H9 (cell line): ENCODE measurements at regions not wholly inside any gene's neighbourhood (a gene's known extent, or its start where the extent isn't known, plus 50 kb on each side); places are given as distances from the start of the nearest gene placed in this dataset.

ENCODE experiments used
- DNase-seq: peaks from one replicate; pipeline ENCODE4 v3.0.0-alpha.2; 2017
- H2AFZ ChIP-seq: one replicate; pipeline ENCODE4 v1.6.1; 2013; ENCODE audit warnings: mild to moderate bottlenecking, low read length, control low read depth, moderate library complexity
- H2AK5ac ChIP-seq: 2 replicates; pipeline ENCODE4 v1.6.1; 2013; ENCODE audit warnings: low read length, control low read depth, mixed read lengths; ENCODE audit not compliant: insufficient read length
- H2BK120ac ChIP-seq: one replicate; pipeline ENCODE4 v1.6.1; 2013; ENCODE audit warnings: low read depth, mild to moderate bottlenecking, low read length, control low read depth, inconsistent platforms; ENCODE audit not compliant: poor library complexity, severe bottlenecking
- H2BK12ac ChIP-seq: 2 replicates; pipeline ENCODE4 v1.6.1; 2013; ENCODE audit warnings: low read length, control low read depth, mixed read lengths, low read depth; ENCODE audit not compliant: insufficient read length
- H2BK15ac ChIP-seq: 2 replicates; pipeline ENCODE4 v1.6.1; 2013; ENCODE audit warnings: low read depth, low read length, control low read depth
- H2BK20ac ChIP-seq: one replicate; pipeline ENCODE4 v1.6.1; 2013; ENCODE audit warnings: low read depth, mild to moderate bottlenecking, low read length, control low read depth, inconsistent platforms; ENCODE audit not compliant: poor library complexity, severe bottlenecking
- H2BK5ac ChIP-seq: 2 replicates; pipeline ENCODE4 v1.6.1; 2013; ENCODE audit warnings: low read length, control low read depth, mixed read lengths; ENCODE audit not compliant: insufficient read length
- H3K14ac ChIP-seq: 2 replicates; pipeline ENCODE4 v1.6.1; 2013; ENCODE audit warnings: low read length, control low read depth; ENCODE audit not compliant: insufficient read depth
- H3K18ac ChIP-seq: 2 replicates; pipeline ENCODE4 v1.6.1; 2013; ENCODE audit warnings: low read depth, mild to moderate bottlenecking, mixed read lengths, low read length, control low read depth; ENCODE audit not compliant: insufficient read length
- H3K23ac ChIP-seq: 2 replicates; pipeline ENCODE4 v1.6.1; 2013; ENCODE audit warnings: low read length, control low read depth, mixed read lengths, low read depth; ENCODE audit not compliant: insufficient read length
- H3K23me2 ChIP-seq: 2 replicates; pipeline ENCODE4 v1.6.1; 2013; ENCODE audit warnings: low read depth, mild to moderate bottlenecking, mixed read lengths, low read length, control low read depth; ENCODE audit not compliant: insufficient read length, poor library complexity, severe bottlenecking
- H3K27ac ChIP-seq: 2 replicates; pipeline ENCODE4 v1.5.1; 2013; ENCODE audit warnings: low read length, control low read depth, mixed read lengths, low read depth; ENCODE audit not compliant: insufficient read length
- H3K27me3 ChIP-seq: 2 replicates; pipeline ENCODE4 v1.6.1; 2013; ENCODE audit warnings: low read length, control low read depth, inconsistent platforms; ENCODE audit not compliant: insufficient read depth
- H3K4ac ChIP-seq: 2 replicates; pipeline ENCODE4 v1.6.1; 2013; ENCODE audit warnings: low read depth, mild to moderate bottlenecking, control low read depth, inconsistent platforms, low read length, moderate library complexity
- H3K4me1 ChIP-seq: 2 replicates; pipeline ENCODE4 v1.6.1; 2013; ENCODE audit warnings: low read length, control low read depth, inconsistent platforms; ENCODE audit not compliant: insufficient read depth
- H3K4me2 ChIP-seq: 2 replicates; pipeline ENCODE4 v1.6.1; 2013; ENCODE audit warnings: low read length, control low read depth, mixed read lengths; ENCODE audit not compliant: insufficient read length, insufficient read depth
- H3K56ac ChIP-seq: 2 replicates; pipeline ENCODE4 v1.6.1; 2013; ENCODE audit warnings: low read depth, mild to moderate bottlenecking, mixed read lengths, low read length, control low read depth; ENCODE audit not compliant: insufficient read length
- H3K79me1 ChIP-seq: 2 replicates; pipeline ENCODE4 v1.6.1; 2013; ENCODE audit warnings: low read depth, mild to moderate bottlenecking, moderate library complexity, low read length, control low read depth, inconsistent platforms; ENCODE audit not compliant: insufficient read depth, poor library complexity, severe bottlenecking
- H3K79me2 ChIP-seq: 2 replicates; pipeline ENCODE4 v1.6.1; 2013; ENCODE audit warnings: low read length, control low read depth, inconsistent platforms; ENCODE audit not compliant: insufficient read depth
- H3K9ac ChIP-seq: 2 replicates; pipeline ENCODE4 v1.6.1; 2013; ENCODE audit warnings: low read length, control low read depth, mixed read lengths; ENCODE audit not compliant: insufficient read length; ENCODE audit errors: extremely low read depth
- H3K9me3 ChIP-seq: one replicate; pipeline ENCODE4 v1.6.1; 2013; ENCODE audit warnings: low read depth, low read length, inconsistent platforms; ENCODE audit not compliant: control insufficient read depth
- H3T11ph ChIP-seq: one replicate; pipeline ENCODE4 v1.6.1; 2013; ENCODE audit warnings: mild to moderate bottlenecking, low read length, control low read depth, inconsistent platforms
- H4K20me1 ChIP-seq: one replicate; pipeline ENCODE4 v1.6.1; 2013; ENCODE audit not compliant: control insufficient read depth, insufficient read length, insufficient read depth
- H4K5ac ChIP-seq: 2 replicates; pipeline ENCODE4 v1.6.1; 2013; ENCODE audit warnings: low read depth, mild to moderate bottlenecking, mixed read lengths, low read length, control low read depth; ENCODE audit not compliant: insufficient read length
- H4K8ac ChIP-seq: replicated peaks from 2 replicates; pipeline ENCODE4 v1.6.1; 2013; ENCODE audit warnings: low read length, control low read depth, mixed read lengths, low read depth; ENCODE audit not compliant: insufficient read length
- H4K91ac ChIP-seq: 2 replicates; pipeline ENCODE4 v1.6.1; 2013; ENCODE audit warnings: low read depth, mild to moderate bottlenecking, moderate library complexity, mixed read lengths, low read length, control low read depth; ENCODE audit not compliant: insufficient read length
- H3K27ac Mint-ChIP-seq, 3 experiments: 2 replicates in 2 of 3; 3 replicates in 1 of 3; pipeline ENCODE4 v1.8.0; 2020 to 2021; ENCODE audit warnings: mixed read lengths in 3 of 3, mild to moderate bottlenecking in 1 of 3, moderate library complexity in 1 of 3
- H3K27me3 Mint-ChIP-seq: 2 replicates; pipeline ENCODE4 v1.8.0; 2021; ENCODE audit warnings: low read depth, mild to moderate bottlenecking, moderate library complexity, mixed read lengths
- H3K36me3 Mint-ChIP-seq, 3 experiments: 2 replicates in 2 of 3; 3 replicates in 1 of 3; pipeline ENCODE4 v1.8.0; 2020 to 2021; ENCODE audit warnings: low read depth in 3 of 3, mixed read lengths in 3 of 3; ENCODE audit not compliant: insufficient read depth in 1 of 3
- H3K4me1 Mint-ChIP-seq, 2 experiments: 2 replicates each; pipeline ENCODE4 v1.8.0; 2020; ENCODE audit warnings: mixed read lengths in 2 of 2
- H3K4me3 Mint-ChIP-seq, 2 experiments: 2 replicates in 1 of 2; 3 replicates in 1 of 2; pipeline ENCODE4 v1.8.0; 2020 to 2021; ENCODE audit warnings: mild to moderate bottlenecking in 2 of 2, mixed read lengths in 2 of 2, moderate library complexity in 1 of 2
- H3K9me3 Mint-ChIP-seq, 2 experiments: 2 replicates in 1 of 2; 3 replicates in 1 of 2; pipeline ENCODE4 v1.8.0; 2020; ENCODE audit warnings: mild to moderate bottlenecking in 2 of 2, mixed read lengths in 2 of 2, moderate library complexity in 1 of 2
- TF ChIP-seq, protein P1 (sequence below): fragments of 200-600 bp; sonication (generic); conservative IDR thresholded peaks from 3 replicates; pipeline ENCODE4 v1.8.0; 2021; ENCODE audit warnings: antibody characterized with exemption, mild to moderate bottlenecking

DNA sequence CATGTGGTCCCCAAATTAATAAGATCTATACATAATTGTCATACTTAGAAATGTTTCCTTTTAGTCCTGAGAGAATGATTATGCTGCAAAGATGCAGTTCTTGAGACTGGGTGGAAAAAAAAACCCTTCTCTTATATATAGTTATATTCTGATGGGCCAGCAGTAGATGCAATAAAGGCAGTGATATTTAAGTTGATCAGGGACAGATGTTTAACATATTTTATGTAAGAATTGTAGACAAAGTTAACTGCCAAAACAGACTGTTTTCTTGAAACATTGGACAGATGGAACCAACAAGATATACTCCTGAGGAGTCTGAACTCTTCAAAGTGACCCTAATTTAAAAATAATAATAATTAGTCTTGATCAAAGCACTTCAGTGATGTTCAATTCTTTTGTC is 172.0 kb upstream of the LRIG1 start:
- no peak overlapping the region for H2BK15ac ChIP-seq
- H2BK5ac ChIP-seq: no peak overlapping the region
- H3K23me2 ChIP-seq: no peaks in the 10 kb centered on the region
- Mint-ChIP-seq H3K4me3 (no peak overlapping the region), H3K27me3 (peaks cover 2% of the 10 kb centered on the region; the same call in 1 of the 2 replicates), H3K27ac (no peak overlapping the region), H3K4me1 (no peaks in the 10 kb centered on the region), H3K36me3 (no peaks in the 10 kb centered on the region), H3K9me3 (no peaks in the 10 kb centered on the region)
- H3K56ac ChIP-seq: no peak overlapping the region
- no peak overlapping the region for H3K4me2 ChIP-seq
- H2AK5ac ChIP-seq: no peak overlapping the region
- no peaks in the 10 kb centered on the region for H3K27me3 ChIP-seq
- no peak overlapping the region for H3K18ac ChIP-seq
- no peak overlapping the region for H2BK20ac ChIP-seq
- no peak overlapping the region for H3T11ph ChIP-seq
- H4K20me1 ChIP-seq: no peaks in the 10 kb centered on the region
- TF ChIP-seq, protein P1, sequence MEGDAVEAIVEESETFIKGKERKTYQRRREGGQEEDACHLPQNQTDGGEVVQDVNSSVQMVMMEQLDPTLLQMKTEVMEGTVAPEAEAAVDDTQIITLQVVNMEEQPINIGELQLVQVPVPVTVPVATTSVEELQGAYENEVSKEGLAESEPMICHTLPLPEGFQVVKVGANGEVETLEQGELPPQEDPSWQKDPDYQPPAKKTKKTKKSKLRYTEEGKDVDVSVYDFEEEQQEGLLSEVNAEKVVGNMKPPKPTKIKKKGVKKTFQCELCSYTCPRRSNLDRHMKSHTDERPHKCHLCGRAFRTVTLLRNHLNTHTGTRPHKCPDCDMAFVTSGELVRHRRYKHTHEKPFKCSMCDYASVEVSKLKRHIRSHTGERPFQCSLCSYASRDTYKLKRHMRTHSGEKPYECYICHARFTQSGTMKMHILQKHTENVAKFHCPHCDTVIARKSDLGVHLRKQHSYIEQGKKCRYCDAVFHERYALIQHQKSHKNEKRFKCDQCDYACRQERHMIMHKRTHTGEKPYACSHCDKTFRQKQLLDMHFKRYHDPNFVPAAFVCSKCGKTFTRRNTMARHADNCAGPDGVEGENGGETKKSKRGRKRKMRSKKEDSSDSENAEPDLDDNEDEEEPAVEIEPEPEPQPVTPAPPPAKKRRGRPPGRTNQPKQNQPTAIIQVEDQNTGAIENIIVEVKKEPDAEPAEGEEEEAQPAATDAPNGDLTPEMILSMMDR: no peak
- H3K79me2 ChIP-seq: no peaks in the 10 kb centered on the region
- H2BK12ac ChIP-seq: no peak overlapping the region
- no peaks in the 10 kb centered on the region for H3K4me1 ChIP-seq
- no peak for DNase-seq
- H2BK120ac ChIP-seq: no peak overlapping the region
- no peak overlapping the region for H3K27ac ChIP-seq
- no peaks in the 10 kb centered on the region for H3K9me3 ChIP-seq
- H3K23ac ChIP-seq: no peak overlapping the region
- no peak overlapping the region for H3K9ac ChIP-seq
- no peak overlapping the region for H4K91ac ChIP-seq
- no peak overlapping the region for H2AFZ ChIP-seq
- no peak overlapping the region for H3K14ac ChIP-seq
- no peak overlapping the region for H4K5ac ChIP-seq
- no peak overlapping the region for H4K8ac ChIP-seq
- no peak overlapping the region for H3K4ac ChIP-seq
- H3K79me1 ChIP-seq: no peaks in the 10 kb centered on the region
